ENCODE measurements at regions not wholly inside any gene's neighbourhood (a gene's known extent, or its start where the extent isn't known, plus 50 kb on each side); places are given as distances from the start of the nearest gene placed in this dataset.

GRCh38 chr10:124230635-124231167, 137.3 kb upstream of the CHST15 start:
- H3K9me2 ChIP-seq (ENCODE audit: insufficient read depth, low read length): no peaks in the 10 kb centered on the region
- H3K4me1 ChIP-seq (ENCODE audit: insufficient read depth, low read length, poor library complexity, severe bottlenecking): no peaks in the 10 kb centered on the region
- no peaks in the 10 kb centered on the region for H3K79me2 ChIP-seq (ENCODE audit: insufficient read depth, low read depth, low read length)
- no peak overlapping the region for H3K27ac ChIP-seq (ENCODE audit: low read depth, low read length, poor library complexity, severe bottlenecking)
- ChIA-PET POLR2A (no interaction called here), CTCF (ENCODE audit: unreplicated experiment) (no interaction called here)
- H3K4me2 ChIP-seq (ENCODE audit: low read length): no peak overlapping the region
- DNase-seq (ENCODE audit: low spot score): peak; percentile 30
- H3K9me3 ChIP-seq (ENCODE audit: low read length): peaks cover 39% of the 10 kb centered on the region
- no peaks in the 10 kb centered on the region for H3K36me3 ChIP-seq (ENCODE audit: insufficient read depth, low read length)
- no peaks in the 10 kb centered on the region for H4K20me1 ChIP-seq (ENCODE audit: insufficient read depth, low read length)
- no peak overlapping the region for H2AFZ ChIP-seq (ENCODE audit: low read length)
- intact Hi-C loops (cut with micrococcal nuclease; ENCODE audit: unreplicated experiment): no loop called here
- BruUV-seq (replicated peaks): no TSS peak
- TF ChIP-seq EZH2phosphoT487 (IDR thresholded peaks at IDR 0.05; ENCODE audit: borderline replicate concordance, low read depth, low read length): no peak
- TF ChIP-seq CTCF (conservative IDR thresholded peaks at IDR 0.05; ENCODE audit: low read length): no peak
- H3K4me3 ChIP-seq (ENCODE audit: low read depth, low read length, poor library complexity, severe bottlenecking): no peak overlapping the region

- POLR2A ChIA-PET: no interaction called here
- no TSS peak for BruUV-seq (replicated peaks)
Observed at GRCh38 chr10:124229989-124230634, 136.7 kb upstream of the CHST15 start.

More at GRCh38 chr10:124229989-124230634, 136.7 kb upstream of the CHST15 start:
- CTCF ChIA-PET (ENCODE audit: unreplicated experiment): no interaction called here
- Histone ChIP-seq H3K4me1 (ENCODE audit: insufficient read depth, low read length, poor library complexity, severe bottlenecking) (no peaks in the 10 kb centered on the region), H3K9me3 (ENCODE audit: low read length) (peaks cover 39% of the 10 kb centered on the region), H3K27ac (ENCODE audit: low read depth, low read length, poor library complexity, severe bottlenecking) (no peak overlapping the region), H3K79me2 (ENCODE audit: insufficient read depth, low read depth, low read length) (no peaks in the 10 kb centered on the region), H3K9me2 (ENCODE audit: insufficient read depth, low read length) (no peaks in the 10 kb centered on the region), H4K20me1 (ENCODE audit: insufficient read depth, low read length) (no peaks in the 10 kb centered on the region), H3K36me3 (ENCODE audit: insufficient read depth, low read length) (no peaks in the 10 kb centered on the region), H3K4me3 (ENCODE audit: low read depth, low read length, poor library complexity, severe bottlenecking) (no peak overlapping the region), H3K4me2 (ENCODE audit: low read length) (no peak overlapping the region), H2AFZ (ENCODE audit: low read length) (no peak overlapping the region)
- intact Hi-C loops (cut with micrococcal nuclease; ENCODE audit: unreplicated experiment): loop anchor here (10.0 kb wide), 2 partner anchors 125 to 235 kb away; no protein-coding TSS in a partner anchor
- TF ChIP-seq EZH2phosphoT487 (IDR thresholded peaks at IDR 0.05; ENCODE audit: borderline replicate concordance, low read depth, low read length) (no peak), CTCF (conservative IDR thresholded peaks at IDR 0.05; ENCODE audit: low read length) (no peak)
- DNase-seq (ENCODE audit: low spot score): peak; percentile 43
